PFSK-1 (cell line): ENCODE measurements at regions not wholly inside any gene's neighbourhood (a gene's known extent, or its start where the extent isn't known, plus 50 kb on each side); places are given as distances from the start of the nearest gene placed in this dataset.

Experiments used
- FOXP2 ChIP-seq: optimal IDR thresholded peaks from 2 replicates; pipeline ENCODE3; 2011; ENCODE audit warnings: borderline replicate concordance, control low read depth, inconsistent platforms; ENCODE audit not compliant: insufficient read depth; ENCODE audit errors: extremely low read length, extremely low read depth
- POLR2AphosphoS5 ChIP-seq: IDR thresholded peaks from 2 replicates; pipeline ENCODE4 v1.6.1; 2012; ENCODE audit warnings: low read depth, mild to moderate bottlenecking, control low read depth, low read length, moderate library complexity
- REST ChIP-seq, 2 experiments: IDR thresholded peaks; 2 replicates each; pipeline versions ENCODE4 v1.6.1 to v1.8.0; 2011 to 2012; ENCODE audit warnings: low read depth in 2 of 2, low read length in 2 of 2, control low read depth in 1 of 2, inconsistent platforms in 1 of 2, mild to moderate bottlenecking in 1 of 2, moderate library complexity in 1 of 2; ENCODE audit not compliant: insufficient read depth in 1 of 2
- SIN3A ChIP-seq: IDR thresholded peaks from 2 replicates; pipeline ENCODE4 v1.6.1; 2012; ENCODE audit warnings: mild to moderate bottlenecking, low read length, moderate library complexity, borderline replicate concordance; ENCODE audit not compliant: insufficient read depth
- TAF1 ChIP-seq: IDR thresholded peaks from 2 replicates; pipeline ENCODE4 v1.6.1; 2012; ENCODE audit warnings: low read length, control low read depth, borderline replicate concordance; ENCODE audit not compliant: insufficient read depth

GRCh38 chr4:176593943-176594342, 198.8 kb downstream of the VEGFC start:
- TF ChIP-seq REST (IDR thresholded peaks at IDR 0.05; ENCODE audit: insufficient read depth in 1 of 2, low read depth in 2 of 2, low read length in 2 of 2): no peak
- TF ChIP-seq TAF1: no peak
- TF ChIP-seq SIN3A: no peak
- no peak for TF ChIP-seq POLR2AphosphoS5

- no peak for TF ChIP-seq POLR2AphosphoS5
- no peak for TF ChIP-seq FOXP2
- no peak for TF ChIP-seq REST (IDR thresholded peaks at IDR 0.05; ENCODE audit: insufficient read depth in 1 of 2, low read depth in 2 of 2, low read length in 2 of 2)
- TF ChIP-seq SIN3A: no peak
- TF ChIP-seq TAF1: no peak
Measured at GRCh38 chr4:176595257-176595656, 197.5 kb downstream of the VEGFC start.

- TF ChIP-seq FOXP2: no peak
Measured at GRCh38 chr4:176601124-176601523, 191.6 kb downstream of the VEGFC start.

GRCh38 chr4:176607807-176608206, 184.9 kb downstream of the VEGFC start:
- TF ChIP-seq TAF1: no peak
- TF ChIP-seq REST (IDR thresholded peaks at IDR 0.05; ENCODE audit: insufficient read depth in 1 of 2, low read depth in 2 of 2, low read length in 2 of 2): no peak
- TF ChIP-seq SIN3A: no peak
- TF ChIP-seq POLR2AphosphoS5: no peak
- TF ChIP-seq FOXP2: no peak

GRCh38 chr4:176608346-176608745, 184.4 kb downstream of the VEGFC start:
- TF ChIP-seq TAF1 (no peak), FOXP2 (no peak), SIN3A (no peak), REST (IDR thresholded peaks at IDR 0.05; ENCODE audit: insufficient read depth in 1 of 2, low read depth in 2 of 2, low read length in 2 of 2) (no peak)

- TF ChIP-seq TAF1 (no peak), SIN3A (no peak), REST (IDR thresholded peaks at IDR 0.05; ENCODE audit: insufficient read depth in 1 of 2, low read depth in 2 of 2, low read length in 2 of 2) (no peak), FOXP2 (no peak), POLR2AphosphoS5 (no peak)
Measured at GRCh38 chr4:176610594-176610993, 182.1 kb downstream of the VEGFC start.
